ENCODE measurements at regions not wholly inside any gene's neighbourhood (a gene's known extent, or its start where the extent isn't known, plus 50 kb on each side); places are given as distances from the start of the nearest gene placed in this dataset.
"Not testable (repeated sequence)": the region's sequence is repeated elsewhere in the genome, so short reads cannot be mapped to it uniquely, and the experiment has no call there.

DNA sequence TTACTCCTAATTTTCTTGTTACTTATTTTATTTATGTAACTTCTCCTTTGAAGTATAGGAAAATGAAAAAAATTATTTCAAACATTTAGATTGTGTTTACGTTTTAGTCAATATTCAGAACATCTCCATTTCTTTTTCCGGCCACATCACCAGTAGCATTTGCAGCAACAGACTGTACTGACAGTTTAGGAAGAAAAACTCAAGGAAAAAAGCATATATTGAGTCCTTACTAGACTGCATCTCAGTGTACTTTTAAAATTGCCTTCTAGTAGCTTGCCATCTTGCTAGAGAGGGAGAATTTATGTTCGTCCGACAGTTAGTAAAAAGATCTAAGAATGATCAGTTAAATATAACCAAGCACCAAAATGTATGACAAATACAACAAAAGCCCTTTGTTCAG, 625.0 kb upstream of the MIS18BP1 start:
- no peak for DNase-seq (ENCODE audit: low read depth, low spot score)
- H3K27ac ChIP-seq: no peak overlapping the region

DNA sequence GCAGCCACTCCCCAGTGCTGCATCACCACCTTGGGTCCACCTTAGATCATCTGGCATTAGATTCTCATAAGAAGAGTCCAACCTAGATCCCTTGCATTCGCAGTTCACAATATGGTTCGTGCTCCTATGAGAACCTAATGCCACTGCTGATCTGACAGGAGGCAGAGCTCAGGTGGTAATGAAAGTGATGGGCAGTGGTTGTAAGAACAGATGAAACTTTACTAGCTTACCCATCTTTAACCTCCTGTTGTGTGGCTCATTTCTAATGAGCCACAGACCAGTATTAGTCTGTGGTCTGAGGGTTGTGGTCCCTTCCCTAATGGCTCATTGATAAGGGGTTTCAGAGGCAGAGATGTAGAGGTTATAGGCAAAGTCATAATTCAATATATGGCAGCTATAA, 615.9 kb upstream of the MIS18BP1 start:
- H3K27ac ChIP-seq: no peak overlapping the region
- no peak for DNase-seq (ENCODE audit: low read depth, low spot score)

DNA sequence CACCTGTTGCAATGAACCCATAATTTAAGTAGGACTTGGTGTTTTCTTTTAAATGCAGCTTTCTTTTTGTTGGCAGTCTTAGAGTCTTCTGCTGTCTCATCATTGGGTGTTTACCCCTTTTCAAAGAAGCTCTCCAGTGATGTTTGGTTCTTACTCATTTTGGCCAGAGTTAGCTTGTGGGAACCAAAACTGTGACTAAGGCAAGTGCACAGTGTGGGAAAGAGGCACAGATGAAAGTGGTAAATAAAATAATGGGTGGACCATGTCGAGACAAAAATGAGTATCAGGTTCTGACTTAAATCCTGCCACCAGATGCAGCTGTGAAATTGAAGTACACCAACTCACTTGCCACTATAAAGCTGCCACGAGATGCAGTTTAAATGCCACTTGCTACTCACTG, 615.4 kb upstream of the MIS18BP1 start:
- peak; percentile 12 for DNase-seq (ENCODE audit: low read depth, low spot score)
- no peak overlapping the region for H3K27ac ChIP-seq

DNA sequence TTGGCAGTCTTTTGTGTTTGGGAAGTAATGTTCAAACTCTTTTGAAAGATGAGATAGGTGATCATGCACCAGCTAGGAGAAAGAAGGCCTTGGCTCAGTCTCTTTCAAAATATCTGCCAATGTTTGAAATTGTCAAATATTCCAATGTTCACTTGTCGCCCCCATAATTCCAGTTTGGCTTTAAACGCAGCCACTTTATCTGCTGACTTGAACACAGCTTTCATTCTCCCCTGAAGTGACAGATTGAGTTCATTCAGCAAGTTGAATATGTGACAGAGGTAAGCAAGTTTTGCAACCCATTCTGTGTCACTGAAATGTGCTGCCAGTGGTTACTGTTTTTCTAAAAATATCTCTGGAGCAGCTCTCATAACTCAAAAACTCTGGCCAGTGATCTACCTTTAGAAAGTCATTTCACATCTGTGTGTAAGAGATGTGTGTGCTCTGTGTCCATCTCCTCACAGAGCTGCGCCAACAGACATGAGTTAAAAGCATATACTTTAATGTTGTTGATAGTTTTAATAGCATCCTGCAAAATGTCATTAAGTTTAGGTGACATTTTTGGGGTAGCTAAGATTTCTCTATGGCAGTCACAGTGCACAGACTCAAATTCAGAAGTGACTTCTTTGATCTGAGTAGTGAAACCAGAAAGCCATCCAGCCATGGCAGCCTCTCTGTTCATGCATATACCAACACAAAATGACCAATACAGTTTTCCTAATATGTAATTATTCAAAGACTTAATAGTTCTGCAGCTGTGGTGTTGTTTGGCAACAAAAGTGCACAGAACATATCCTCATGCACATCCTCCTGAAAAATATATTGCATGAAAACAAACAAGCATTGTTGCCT, 614.3 kb upstream of the MIS18BP1 start:
- no peak overlapping the region for H3K27ac ChIP-seq
- DNase-seq (ENCODE audit: low read depth, low spot score): no peak

DNA sequence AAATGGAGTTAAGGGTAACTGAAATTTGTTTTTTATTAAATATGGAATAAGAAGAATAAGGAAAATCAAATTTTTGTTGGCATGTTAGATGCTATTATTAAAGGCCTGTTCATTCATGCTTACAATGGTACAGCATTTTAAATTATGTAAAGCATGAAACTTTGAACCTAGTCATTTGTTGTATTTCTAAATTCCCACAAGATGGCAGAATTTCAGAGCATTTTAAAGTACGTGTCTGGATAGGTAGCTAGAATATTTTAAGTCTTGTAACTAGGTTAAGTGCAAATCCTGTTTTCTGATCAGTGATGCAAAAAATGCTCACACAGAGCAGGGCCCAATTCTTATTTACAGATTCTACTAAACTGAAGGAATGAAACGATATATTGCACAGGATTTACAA, 585.6 kb upstream of the MIS18BP1 start:
- DNase-seq (ENCODE audit: low read depth, low spot score): no peak
- no peak overlapping the region for H3K27ac ChIP-seq

GRCh38 chr14:45819107-45819506, 566.1 kb upstream of the MIS18BP1 start:
- H3K27ac ChIP-seq: no peak overlapping the region
- no peak for DNase-seq (ENCODE audit: low read depth, low spot score)

- no peak overlapping the region for H3K27ac ChIP-seq
- no peak for DNase-seq (ENCODE audit: low read depth, low spot score)
Measured at GRCh38 chr14:45811155-45811554, 558.2 kb upstream of the MIS18BP1 start.

GRCh38 chr14:45810152-45810872, 557.3 kb upstream of the MIS18BP1 start:
- DNase-seq (ENCODE audit: low read depth, low spot score): no peak
- H3K27ac ChIP-seq: no peak overlapping the region

DNA sequence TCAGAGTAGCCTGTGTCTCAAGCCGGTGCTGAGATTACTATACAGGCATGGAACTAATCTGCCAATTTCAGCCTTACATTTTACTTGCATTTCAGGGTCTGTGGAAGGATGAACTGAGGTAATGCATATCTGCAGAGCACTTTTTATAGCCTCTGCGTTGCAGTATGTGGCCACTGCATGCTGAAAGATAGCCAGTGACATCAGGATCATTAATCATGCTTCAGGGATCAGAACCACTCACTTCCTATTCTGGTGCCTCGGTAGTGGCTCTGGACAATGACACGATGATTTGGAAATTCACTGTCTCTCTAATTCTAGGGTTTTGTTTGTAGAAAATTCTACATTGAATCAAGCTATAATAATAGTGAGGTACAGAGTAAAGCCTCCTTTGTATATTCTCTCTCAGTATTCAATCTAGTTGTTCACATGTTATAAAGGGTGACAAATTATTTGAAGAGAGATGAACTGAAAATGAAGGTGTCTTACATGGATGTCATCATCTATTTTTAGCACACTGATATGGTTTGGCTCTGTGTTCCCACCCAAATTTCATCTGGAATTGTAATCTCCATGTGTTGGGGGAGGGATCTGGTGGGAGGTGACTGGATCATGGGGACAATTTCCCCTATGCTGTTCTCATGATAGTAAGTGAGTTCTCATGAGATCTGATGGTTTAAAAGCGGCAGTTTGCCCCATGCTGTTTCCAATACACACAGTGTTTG, 554.3 kb upstream of the MIS18BP1 start:
- H3K27ac ChIP-seq: no peak overlapping the region
- no peak for DNase-seq (ENCODE audit: low read depth, low spot score)

- H3K27ac ChIP-seq: no peak overlapping the region
- DNase-seq (ENCODE audit: low read depth, low spot score): no peak
Measured at GRCh38 chr14:45799511-45799910, 546.5 kb upstream of the MIS18BP1 start.

DNA sequence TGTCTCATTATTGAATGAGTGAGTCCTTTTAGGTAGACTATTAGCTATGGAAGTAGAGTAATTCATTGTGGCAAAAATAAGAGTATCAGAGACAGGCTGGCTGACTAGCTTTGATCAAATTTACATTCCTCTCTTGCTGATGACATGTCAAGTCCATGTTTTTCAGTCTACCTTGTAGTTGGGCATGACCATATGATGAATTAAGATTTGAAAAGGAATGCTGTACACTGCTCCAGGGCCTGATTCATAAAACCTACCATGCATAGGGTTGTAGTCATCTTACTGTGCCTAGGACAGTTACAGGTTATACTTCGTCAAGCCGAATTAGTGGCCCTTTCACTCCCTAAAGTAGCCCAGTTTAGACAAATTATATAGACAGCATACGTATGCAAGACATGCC, 545.7 kb upstream of the MIS18BP1 start:
- DNase-seq (ENCODE audit: low read depth, low spot score): no peak
- H3K27ac ChIP-seq: no peak overlapping the region

GRCh38 chr14:45796006-45796405, 543.0 kb upstream of the MIS18BP1 start:
- DNase-seq (ENCODE audit: low read depth, low spot score); H3K27ac ChIP-seq: not testable (repeated sequence)

GRCh38 chr14:45793081-45793480, 540.1 kb upstream of the MIS18BP1 start:
- no peak for DNase-seq (ENCODE audit: low read depth, low spot score)

DNA sequence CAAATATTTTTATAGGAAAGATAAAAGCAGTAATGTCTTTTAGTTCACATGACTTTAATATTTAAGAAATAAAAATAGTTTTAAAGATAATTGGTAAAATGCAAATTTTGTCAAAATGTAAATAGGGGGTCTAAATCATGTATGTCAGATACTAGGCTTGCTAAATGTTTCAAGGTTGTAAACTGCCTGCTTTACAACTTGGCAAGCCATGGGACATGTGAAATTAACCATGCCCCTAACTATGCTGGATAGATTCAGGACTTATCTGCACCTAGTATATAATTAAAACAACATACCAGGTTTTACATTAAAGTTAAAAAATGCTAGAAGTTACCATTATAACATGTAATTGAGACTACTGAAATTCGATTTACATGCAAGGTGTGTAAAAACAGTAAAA, 537.3 kb upstream of the MIS18BP1 start:
- H3K27ac ChIP-seq: no peak overlapping the region
- DNase-seq (ENCODE audit: low read depth, low spot score): no peak

More at GRCh38 chr14:45793081-45793480, 540.1 kb upstream of the MIS18BP1 start:
- H3K27ac ChIP-seq: peak overlapping the region; percentile 42

DNA sequence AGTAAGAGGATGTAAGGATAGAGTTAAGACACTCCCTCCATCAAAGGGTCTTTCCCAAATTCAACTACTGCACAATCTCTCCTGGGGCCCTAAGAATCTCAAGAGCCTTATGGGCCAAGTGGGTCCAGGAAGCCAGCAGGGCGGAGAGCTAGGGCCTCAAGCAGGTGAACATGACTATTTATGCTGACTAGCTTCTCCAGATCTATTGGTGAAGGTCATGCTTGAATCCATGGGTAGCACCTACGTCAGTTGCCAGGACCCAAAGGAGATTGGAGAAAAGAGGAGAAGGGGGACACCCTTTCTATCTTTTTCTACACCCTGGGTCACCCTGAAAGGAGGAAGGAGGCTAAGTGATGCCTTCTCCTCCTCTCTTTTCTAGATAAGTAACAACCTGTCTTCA, 534.2 kb upstream of the MIS18BP1 start:
- DNase-seq (ENCODE audit: low read depth, low spot score): no peak
- H3K27ac ChIP-seq: no peak overlapping the region

DNA sequence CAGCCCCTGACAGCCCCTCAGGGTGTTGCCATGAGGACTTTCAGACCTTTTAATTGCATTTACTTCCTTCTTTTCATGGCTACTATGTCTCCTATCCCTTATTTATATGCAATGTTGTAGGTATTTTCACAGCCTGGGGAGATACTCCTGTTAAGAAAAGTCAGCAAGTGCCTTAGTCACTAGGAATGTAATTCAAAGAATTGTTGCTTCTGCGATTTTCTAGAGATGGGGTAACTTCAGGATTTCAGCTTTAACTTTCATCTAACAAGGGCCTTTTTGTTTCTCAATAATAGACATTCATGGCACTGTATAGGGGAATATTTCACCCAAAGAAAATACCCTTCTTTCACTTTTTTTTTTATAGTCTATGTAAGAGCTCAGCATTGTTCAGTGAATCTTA, 533.3 kb upstream of the MIS18BP1 start:
- DNase-seq (ENCODE audit: low read depth, low spot score): no peak
- peak overlapping the region; percentile 74 for H3K27ac ChIP-seq

GRCh38 chr14:45785240-45785639, 532.2 kb upstream of the MIS18BP1 start:
- H3K27ac ChIP-seq: peak overlapping the region; percentile 74
- DNase-seq (ENCODE audit: low read depth, low spot score): peak; percentile 64

DNA sequence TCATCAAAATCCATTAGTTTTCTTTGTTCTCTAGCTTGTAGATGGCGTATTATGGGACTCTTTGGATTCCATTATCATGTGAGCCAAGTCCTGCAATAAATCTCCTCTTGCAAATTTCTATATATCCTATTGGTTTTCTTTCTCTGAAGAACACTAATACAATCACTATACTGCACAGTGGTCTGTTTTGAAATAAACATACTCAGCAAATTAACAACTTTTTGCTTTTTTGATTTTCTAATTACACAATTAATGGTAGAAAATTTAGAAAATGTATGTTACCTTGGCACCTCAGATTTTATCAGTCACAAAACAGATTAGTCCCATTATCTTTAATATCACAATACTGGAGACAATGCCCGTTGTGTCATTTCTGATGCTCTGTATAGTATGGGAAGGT, 513.2 kb upstream of the MIS18BP1 start:
- DNase-seq (ENCODE audit: low read depth, low spot score): no peak
- no peak overlapping the region for H3K27ac ChIP-seq

GRCh38 chr14:45757655-45758054, 504.7 kb upstream of the MIS18BP1 start:
- no peak overlapping the region for H3K27ac ChIP-seq

GRCh38 chr14:45756412-45756811, 503.4 kb upstream of the MIS18BP1 start:
- not testable (repeated sequence) for DNase-seq (ENCODE audit: low read depth, low spot score); H3K27ac ChIP-seq

More at GRCh38 chr14:45757655-45758054, 504.7 kb upstream of the MIS18BP1 start:
- DNase-seq (ENCODE audit: low read depth, low spot score): no peak

DNA sequence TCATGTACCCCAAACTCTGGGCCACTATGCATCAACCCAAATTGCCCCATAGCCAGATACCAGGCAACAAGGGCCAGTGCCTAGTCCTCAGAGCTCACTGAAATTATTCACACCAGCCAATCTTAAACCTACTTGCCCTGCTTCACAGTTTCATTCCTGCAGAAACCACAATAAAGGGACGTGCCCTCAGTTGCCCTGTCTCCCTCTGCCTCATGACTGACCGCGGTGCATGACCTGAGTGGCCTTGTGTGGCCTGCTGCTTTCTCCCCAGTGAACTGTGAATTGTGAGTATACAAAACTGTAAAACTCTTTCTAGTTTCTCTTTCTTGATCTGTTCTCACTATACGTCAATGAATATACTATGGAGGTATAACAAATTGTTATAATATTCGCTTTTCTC, 490.9 kb upstream of the MIS18BP1 start:
- no peak overlapping the region for H3K27ac ChIP-seq
- no peak for DNase-seq (ENCODE audit: low read depth, low spot score)
